ENCODE measurements at regions not wholly inside any gene's neighbourhood (a gene's known extent, or its start where the extent isn't known, plus 50 kb on each side); places are given as distances from the start of the nearest gene placed in this dataset.

DNA sequence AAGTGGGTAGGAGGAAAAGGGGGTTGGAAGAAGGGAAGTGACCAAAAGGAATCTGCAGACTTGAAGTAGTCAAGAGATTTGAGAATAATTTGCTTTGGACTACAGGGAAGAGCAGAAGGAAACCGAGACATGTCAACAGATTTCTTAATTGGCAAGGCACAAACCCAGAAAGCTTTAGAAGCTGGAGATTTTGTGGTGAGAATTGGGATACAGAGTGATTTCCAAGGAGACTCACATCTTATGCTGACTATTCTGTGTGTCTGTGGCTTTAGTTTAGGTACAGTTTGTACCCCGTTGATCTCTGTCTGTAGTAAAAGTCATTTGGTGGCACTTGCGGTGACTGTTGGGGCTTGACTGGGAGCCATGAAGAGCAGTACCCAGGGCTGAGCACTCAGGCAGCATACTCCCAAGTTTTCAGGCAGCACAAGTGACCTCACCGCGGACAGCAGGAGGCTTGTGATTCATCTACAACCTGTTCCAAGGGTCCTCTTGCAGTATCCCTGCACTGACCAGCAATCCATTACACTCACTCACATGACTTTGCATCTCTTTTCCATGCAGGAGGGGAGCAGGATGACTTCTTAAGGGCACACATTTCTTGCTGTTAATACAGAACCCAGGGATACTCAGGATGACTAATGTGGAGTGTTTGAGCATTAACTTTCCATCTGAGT, 97.1 kb upstream of the TNP1 start:
- no peak for TF ChIP-seq EZH2 (IDR thresholded peaks at IDR 0.05; ENCODE audit: borderline replicate concordance, low read depth, low read length, severe bottlenecking)
- TF ChIP-seq, protein P1, sequence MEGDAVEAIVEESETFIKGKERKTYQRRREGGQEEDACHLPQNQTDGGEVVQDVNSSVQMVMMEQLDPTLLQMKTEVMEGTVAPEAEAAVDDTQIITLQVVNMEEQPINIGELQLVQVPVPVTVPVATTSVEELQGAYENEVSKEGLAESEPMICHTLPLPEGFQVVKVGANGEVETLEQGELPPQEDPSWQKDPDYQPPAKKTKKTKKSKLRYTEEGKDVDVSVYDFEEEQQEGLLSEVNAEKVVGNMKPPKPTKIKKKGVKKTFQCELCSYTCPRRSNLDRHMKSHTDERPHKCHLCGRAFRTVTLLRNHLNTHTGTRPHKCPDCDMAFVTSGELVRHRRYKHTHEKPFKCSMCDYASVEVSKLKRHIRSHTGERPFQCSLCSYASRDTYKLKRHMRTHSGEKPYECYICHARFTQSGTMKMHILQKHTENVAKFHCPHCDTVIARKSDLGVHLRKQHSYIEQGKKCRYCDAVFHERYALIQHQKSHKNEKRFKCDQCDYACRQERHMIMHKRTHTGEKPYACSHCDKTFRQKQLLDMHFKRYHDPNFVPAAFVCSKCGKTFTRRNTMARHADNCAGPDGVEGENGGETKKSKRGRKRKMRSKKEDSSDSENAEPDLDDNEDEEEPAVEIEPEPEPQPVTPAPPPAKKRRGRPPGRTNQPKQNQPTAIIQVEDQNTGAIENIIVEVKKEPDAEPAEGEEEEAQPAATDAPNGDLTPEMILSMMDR (IDR thresholded peaks at IDR 0.05; ENCODE audit: borderline replicate concordance, extremely low read depth, low read length, poor library complexity, severe bottlenecking) = no peak
- no peak overlapping the region for H3K27ac ChIP-seq (ENCODE audit: low read length)
- H3K36me3 ChIP-seq (ENCODE audit: insufficient read depth, low read length) = no peaks in the 10 kb centered on the region
- peaks cover 5% of the 10 kb centered on the region for H3K9me3 ChIP-seq (ENCODE audit: insufficient read depth, low read length, severe bottlenecking)
- no peaks in the 10 kb centered on the region for H3K79me2 ChIP-seq (ENCODE audit: insufficient read depth, low read length)
- no peak for ATAC-seq (ENCODE audit: insufficient read depth, low read depth)
- no peak overlapping the region for H2AFZ ChIP-seq (ENCODE audit: low read depth, low read length)
- no peak overlapping the region for H3K4me2 ChIP-seq (ENCODE audit: insufficient read depth, low read length)
- no peak for DNase-seq
- no peak overlapping the region for H3K4me3 ChIP-seq (ENCODE audit: low read depth in 1 of 2, low read length in 2 of 2)
- no peaks in the 10 kb centered on the region for H3K4me1 ChIP-seq (ENCODE audit: insufficient read depth, low read length)
- no peaks in the 10 kb centered on the region for H3K27me3 ChIP-seq (ENCODE audit: insufficient read depth, low read length, poor library complexity)
- H4K20me1 ChIP-seq (ENCODE audit: insufficient read depth, low read length) = no peaks in the 10 kb centered on the region
- H3K9ac ChIP-seq (ENCODE audit: low read depth, low read length) = no peak overlapping the region

DNA sequence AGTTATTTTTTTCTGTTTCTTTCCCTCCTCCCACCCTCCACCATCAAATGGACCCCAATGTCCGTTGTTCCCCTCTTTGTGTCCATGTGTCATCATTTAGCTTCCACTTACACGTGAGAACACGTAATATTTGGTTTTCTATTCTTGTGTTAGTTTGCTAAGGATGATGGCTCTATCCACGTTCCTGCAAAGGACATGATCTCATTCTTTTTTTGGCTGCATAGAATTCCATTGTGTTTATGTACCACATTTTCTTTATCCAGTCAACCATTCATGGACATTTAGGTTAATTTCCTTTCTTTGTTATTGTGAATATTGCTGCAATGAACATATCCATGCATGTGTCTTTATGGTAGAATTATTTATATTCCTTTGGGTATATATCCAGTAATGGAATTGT, 91.3 kb upstream of the TNP1 start:
- no peak overlapping the region for H3K9ac ChIP-seq (ENCODE audit: low read depth, low read length)
- no peak overlapping the region for H2AFZ ChIP-seq (ENCODE audit: low read depth, low read length)
- DNase-seq = no peak
- no peak for ATAC-seq (ENCODE audit: insufficient read depth, low read depth)
- TF ChIP-seq, protein P1 (IDR thresholded peaks at IDR 0.05; ENCODE audit: borderline replicate concordance, extremely low read depth, low read length, poor library complexity, severe bottlenecking) = no peak
- no peak for TF ChIP-seq EZH2 (IDR thresholded peaks at IDR 0.05; ENCODE audit: borderline replicate concordance, low read depth, low read length, severe bottlenecking)
- no peak overlapping the region for H3K4me3 ChIP-seq (ENCODE audit: low read depth in 1 of 2, low read length in 2 of 2)
- no peaks in the 10 kb centered on the region for H3K36me3 ChIP-seq (ENCODE audit: insufficient read depth, low read length)
- peaks cover 14% of the 10 kb centered on the region for H3K27me3 ChIP-seq (ENCODE audit: insufficient read depth, low read length, poor library complexity)
- no peak overlapping the region for H3K4me2 ChIP-seq (ENCODE audit: insufficient read depth, low read length)
- no peaks in the 10 kb centered on the region for H3K79me2 ChIP-seq (ENCODE audit: insufficient read depth, low read length)
- H3K4me1 ChIP-seq (ENCODE audit: insufficient read depth, low read length) = no peaks in the 10 kb centered on the region
- H3K27ac ChIP-seq (ENCODE audit: low read length) = no peak overlapping the region
- H4K20me1 ChIP-seq (ENCODE audit: insufficient read depth, low read length) = no peaks in the 10 kb centered on the region
- H3K9me3 ChIP-seq (ENCODE audit: insufficient read depth, low read length, severe bottlenecking) = peaks cover 5% of the 10 kb centered on the region

- Histone ChIP-seq H3K4me3 (ENCODE audit: low read depth in 1 of 2, low read length in 2 of 2) (no peak overlapping the region), H2AFZ (ENCODE audit: low read depth, low read length) (no peak overlapping the region), H3K9me3 (ENCODE audit: insufficient read depth, low read length, severe bottlenecking) (peaks cover 5% of the 10 kb centered on the region), H3K27me3 (ENCODE audit: insufficient read depth, low read length, poor library complexity) (peaks cover 14% of the 10 kb centered on the region), H4K20me1 (ENCODE audit: insufficient read depth, low read length) (no peaks in the 10 kb centered on the region), H3K36me3 (ENCODE audit: insufficient read depth, low read length) (no peaks in the 10 kb centered on the region), H3K4me1 (ENCODE audit: insufficient read depth, low read length) (no peaks in the 10 kb centered on the region), H3K79me2 (ENCODE audit: insufficient read depth, low read length) (no peaks in the 10 kb centered on the region), H3K4me2 (ENCODE audit: insufficient read depth, low read length) (no peak overlapping the region), H3K27ac (ENCODE audit: low read length) (no peak overlapping the region), H3K9ac (ENCODE audit: low read depth, low read length) (no peak overlapping the region)
- TF ChIP-seq, protein P1 (IDR thresholded peaks at IDR 0.05; ENCODE audit: borderline replicate concordance, extremely low read depth, low read length, poor library complexity, severe bottlenecking) = no peak
- TF ChIP-seq EZH2 (IDR thresholded peaks at IDR 0.05; ENCODE audit: borderline replicate concordance, low read depth, low read length, severe bottlenecking) = no peak
- ATAC-seq (ENCODE audit: insufficient read depth, low read depth) (no peak), DNase-seq (no peak)
Measured at GRCh38 chr2:216950547-216950946, 90.7 kb upstream of the TNP1 start.
